B cell (primary cell): ENCODE measurements at regions not wholly inside any gene's neighbourhood (a gene's known extent, or its start where the extent isn't known, plus 50 kb on each side); places are given as distances from the start of the nearest gene placed in this dataset.
"Not testable (repeated sequence)": the region's sequence is repeated elsewhere in the genome, so short reads cannot be mapped to it uniquely, and the experiment has no call there.

Experiments
- ATAC-seq: fragments of 200-7000 bp; cut with Tn5 transposase; one replicate; pipeline ENCODE4 v1.10.0; 2021; ENCODE audit warnings: low read depth, mild to moderate bottlenecking, moderate number of reproducible peaks, moderate library complexity
- CTCF ChIA-PET: fragments of 350-600 bp; sonication (Branson Sonifier 250); formaldehyde crosslinking; loops from one replicate; lab custom pipeline; 2021; ENCODE audit warnings: antibody characterized with exemption, inconsistent platforms; lab: Charles Lee
- POLR2A ChIA-PET: fragments of 350-600 bp; sonication (Branson Sonifier 250); formaldehyde crosslinking; loops from one replicate; lab custom pipeline; 2021; ENCODE audit warnings: antibody characterized with exemption; lab: Charles Lee
- DNase-seq: peaks from one replicate; pipeline ENCODE4 v3.0.0; 2013
- H2AFZ ChIP-seq: 2 replicates; pipeline ENCODE4 v1.6.1; 2012; ENCODE audit warnings: mild to moderate bottlenecking, low read depth, low read length; ENCODE audit not compliant: insufficient read depth, poor library complexity, severe bottlenecking
- H3K27ac ChIP-seq, 2 donors: 1 replicate in 1 of 2; 2 replicates in 1 of 2; pipeline ENCODE4 v1.5.1; 2012 to 2013; ENCODE audit warnings: low read length in 2 of 2, mild to moderate bottlenecking in 2 of 2, moderate library complexity in 1 of 2
- H3K27me3 ChIP-seq, 4 experiments: fragments of 200-600 bp in 1 of 4; sonication (generic) in 1 of 4; replicated peaks in 1 of 4; 1 replicate in 2 of 4; 2 replicates in 2 of 4; pipeline versions ENCODE4 v1.6.1 to v1.7.0; 2013 to 2016; ENCODE audit warnings: low read length in 3 of 4, mild to moderate bottlenecking in 2 of 4, mixed read lengths in 1 of 4, moderate library complexity in 1 of 4; ENCODE audit not compliant: insufficient read depth in 4 of 4, control insufficient read depth in 3 of 4; ENCODE audit errors: control extremely low read depth in 1 of 4
- H3K36me3 ChIP-seq, 2 experiments: replicated peaks in 1 of 2; 1 replicate in 1 of 2; 2 replicates in 1 of 2; pipeline versions ENCODE4 v1.6.1 to v1.7.1; 2013; ENCODE audit warnings: low read length in 1 of 2; ENCODE audit not compliant: insufficient read depth in 2 of 2, control insufficient read depth in 1 of 2; ENCODE audit errors: control extremely low read depth in 1 of 2, extremely low read depth in 1 of 2
- H3K4me1 ChIP-seq, 2 donors: fragments of 200-600 bp in 1 of 2; sonication (generic) in 1 of 2; 1 replicate in 1 of 2; 2 replicates in 1 of 2; pipeline versions ENCODE4 v1.5.1 to v1.6.1; 2013 to 2017; ENCODE audit warnings: low read length in 2 of 2; ENCODE audit not compliant: control insufficient read depth in 2 of 2, insufficient read depth in 2 of 2
- H3K4me2 ChIP-seq: replicated peaks from 2 replicates; pipeline ENCODE3; 2012; ENCODE audit warnings: mild to moderate bottlenecking, low read depth, low read length; ENCODE audit not compliant: poor library complexity, severe bottlenecking
- H3K4me3 ChIP-seq, 5 experiments: fragments of 200-600 bp in 1 of 5; sonication (generic) in 1 of 5; 1 replicate in 3 of 5; 2 replicates in 2 of 5; pipeline versions ENCODE4 v1.5.1 to v1.7.0; 2011 to 2016; ENCODE audit warnings: low read length in 4 of 5, mild to moderate bottlenecking in 4 of 5, low read depth in 2 of 5, control low read depth in 1 of 5, moderate library complexity in 1 of 5; ENCODE audit not compliant: insufficient read depth in 1 of 5; ENCODE audit errors: control extremely low read depth in 1 of 5, extremely low read depth in 1 of 5
- H3K79me2 ChIP-seq: fragments of 200-600 bp; sonication (generic); one replicate; pipeline ENCODE4 v1.6.0; 2016; ENCODE audit warnings: low read length; ENCODE audit not compliant: control insufficient read depth, insufficient read depth
- H3K9ac ChIP-seq: fragments of 200-600 bp; sonication (generic); 2 replicates; pipeline ENCODE4 v1.6.1; 2017; ENCODE audit warnings: mild to moderate bottlenecking, low read length, moderate library complexity
- H3K9me3 ChIP-seq, 3 donors: one replicate each; pipeline versions ENCODE4 v1.6.1 to v1.7.1; 2013; ENCODE audit warnings: low read length in 2 of 3; ENCODE audit not compliant: control insufficient read depth in 2 of 3, insufficient read depth in 1 of 3; ENCODE audit errors: control extremely low read depth in 1 of 3
- H4K20me1 ChIP-seq: 2 replicates; pipeline ENCODE4 v1.6.0; 2012; ENCODE audit warnings: mild to moderate bottlenecking, low read length; ENCODE audit not compliant: insufficient read depth, control insufficient read depth, poor library complexity, severe bottlenecking
- H3K27ac Mint-ChIP-seq: one replicate; pipeline ENCODE4 v1.8.0; 2021; ENCODE audit warnings: mixed read lengths
- H3K27me3 Mint-ChIP-seq: one replicate; pipeline ENCODE4 v1.8.0; 2021; ENCODE audit warnings: mixed read lengths
- H3K4me1 Mint-ChIP-seq: one replicate; pipeline ENCODE4 v1.8.0; 2021; ENCODE audit warnings: mixed read lengths
- H3K4me3 Mint-ChIP-seq: one replicate; pipeline ENCODE4 v1.8.0; 2021; ENCODE audit warnings: mixed read lengths
- H3K9me3 Mint-ChIP-seq: one replicate; pipeline ENCODE4 v1.8.0; 2022; ENCODE audit warnings: mixed read lengths; ENCODE audit not compliant: insufficient read depth
- CTCF ChIP-seq: fragments of 200-600 bp; IDR thresholded peaks from one replicate; pipeline ENCODE4 v1.8.0; 2022; ENCODE audit warnings: antibody characterized with exemption, mild to moderate bottlenecking
- EZH2 ChIP-seq: IDR thresholded peaks from 2 replicates; pipeline ENCODE4 v1.6.1; 2012; ENCODE audit warnings: borderline replicate concordance, low read depth, mild to moderate bottlenecking, moderate library complexity, low read length; ENCODE audit not compliant: insufficient read depth, poor library complexity, severe bottlenecking
- WGBS: methylation state at CpG from one replicate; pipeline ENCODE4 v1.1.5; 2013; ENCODE audit warnings: missing lambda C conversion rate; ENCODE audit not compliant: insufficient coverage; 5-methylcytosine and 5-hydroxymethylcytosine counted together
- intact Hi-C: fragments of 100-400 bp; cut with micrococcal nuclease; formaldehyde crosslinking; loops from one replicate; pipeline ENCODE4 v1.10.0; 2022

DNA sequence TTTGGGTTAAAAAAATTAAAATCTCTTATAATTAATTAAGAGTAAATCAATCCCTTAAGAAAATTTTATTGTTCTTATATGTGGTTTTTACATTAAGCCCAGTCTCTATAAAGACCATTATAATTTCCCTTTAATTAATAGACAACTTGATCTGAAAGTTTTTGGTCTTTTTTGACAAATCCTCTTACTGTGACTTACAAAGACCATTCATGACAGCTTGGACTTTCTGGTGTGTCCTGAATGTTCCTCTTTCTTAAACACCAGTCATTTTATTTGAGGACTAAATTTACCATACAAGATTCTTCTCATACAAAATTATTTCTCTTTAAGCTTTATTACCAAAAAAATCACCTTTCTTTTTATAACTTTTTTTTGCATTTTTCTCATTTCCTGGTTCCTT is 368.3 kb downstream of the ADGRD1 start:
- Histone ChIP-seq H4K20me1 (no peaks in the 10 kb centered on the region), H3K4me2 (no peak overlapping the region), H3K9me3 (peaks cover 2 to 9% (median 3%) of the 10 kb centered on the region in 3 donors), H3K9ac (no peak overlapping the region), H3K79me2 (no peaks in the 10 kb centered on the region), H3K4me3 (no peak overlapping the region), H3K4me1 (no peaks in the 10 kb centered on the region), H3K27me3 (no peaks in the 10 kb centered on the region), H3K27ac (no peak overlapping the region), H2AFZ (no peak overlapping the region), H3K36me3 (no peaks in the 10 kb centered on the region)
- POLR2A ChIA-PET: no interaction called here
- peaks cover 8% of the 10 kb centered on the region for H3K9me3 Mint-ChIP-seq
- CTCF ChIA-PET: no interaction called here
- ATAC-seq (no peak), DNase-seq (no peak)
- H3K27me3 Mint-ChIP-seq: peaks cover 6% of the 10 kb centered on the region
- intact Hi-C loops: no loop called here
- no peak overlapping the region for H3K27ac Mint-ChIP-seq
- no peaks in the 10 kb centered on the region for H3K4me1 Mint-ChIP-seq
- H3K4me3 Mint-ChIP-seq: no peak overlapping the region
- TF ChIP-seq CTCF (no peak), EZH2 (no peak)

DNA sequence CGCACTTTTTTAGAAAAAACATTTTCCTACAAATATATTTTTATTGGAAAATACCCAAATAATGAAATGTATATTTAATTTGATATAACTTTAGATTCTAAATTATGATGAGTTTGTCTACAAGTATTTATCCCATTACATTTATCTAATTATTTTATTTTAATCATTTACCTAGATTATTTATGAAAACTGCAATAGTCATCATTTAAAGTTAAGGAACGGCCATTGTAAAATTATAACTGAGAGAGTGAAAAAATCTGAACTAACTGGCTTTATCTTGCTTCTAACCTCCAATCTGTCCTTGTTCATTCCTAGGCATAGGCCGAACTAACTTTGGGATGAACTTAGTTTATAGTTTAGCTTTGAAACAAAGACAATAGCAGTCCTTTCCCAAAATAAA is 368.8 kb downstream of the ADGRD1 start:
- H2AFZ ChIP-seq, H3K9me3 Mint-ChIP-seq, H3K27ac ChIP-seq, CTCF ChIA-PET, DNase-seq, ATAC-seq, H3K27me3 Mint-ChIP-seq, H3K4me1 Mint-ChIP-seq, H3K9ac ChIP-seq, H3K36me3 ChIP-seq, POLR2A ChIA-PET, H3K27ac Mint-ChIP-seq, H3K27me3 ChIP-seq, H3K9me3 ChIP-seq, H3K4me2 ChIP-seq, H3K4me3 ChIP-seq, intact Hi-C loops, H3K4me1 ChIP-seq, H3K79me2 ChIP-seq, H4K20me1 ChIP-seq, H3K4me3 Mint-ChIP-seq: not testable (repeated sequence)
- WGBS: no CpG with 5 or more reads among the region's 3 CpGs
